ENCODE measurements at regions not wholly inside any gene's neighbourhood (a gene's known extent, or its start where the extent isn't known, plus 50 kb on each side); places are given as distances from the start of the nearest gene placed in this dataset.

- TF ChIP-seq CTCF (conservative IDR thresholded peaks at IDR 0.05; ENCODE audit: control insufficient read depth, insufficient read depth, low read depth, low read length), result no peak
- DNase-seq (ENCODE audit: low read depth), result no peak
- no peak overlapping the region for H3K4me3 ChIP-seq (ENCODE audit: control insufficient read depth, low read depth, low read length)
These were observed 158.6 kb upstream of the SDK2 start for GRCh38 chr17:73802871-73803270.

GRCh38 chr17:73803964-73804435 is 159.8 kb upstream of the SDK2 start:
- DNase-seq (ENCODE audit: low read depth), result no peak
- no peak overlapping the region for H3K4me3 ChIP-seq (ENCODE audit: control insufficient read depth, low read depth, low read length)
- no peak for TF ChIP-seq CTCF (conservative IDR thresholded peaks at IDR 0.05; ENCODE audit: control insufficient read depth, insufficient read depth, low read depth, low read length)

GRCh38 chr17:73806768-73807167 is 162.5 kb upstream of the SDK2 start:
- no peak for DNase-seq (ENCODE audit: low read depth)
- no peak for TF ChIP-seq CTCF (conservative IDR thresholded peaks at IDR 0.05; ENCODE audit: control insufficient read depth, insufficient read depth, low read depth, low read length)
- H3K4me3 ChIP-seq (ENCODE audit: control insufficient read depth, low read depth, low read length), result no peak overlapping the region

- no peak for TF ChIP-seq CTCF (conservative IDR thresholded peaks at IDR 0.05; ENCODE audit: control insufficient read depth, insufficient read depth, low read depth, low read length)
- H3K4me3 ChIP-seq (ENCODE audit: control insufficient read depth, low read depth, low read length), result no peak overlapping the region
- DNase-seq (ENCODE audit: low read depth), result no peak
These were observed 169.0 kb upstream of the SDK2 start for GRCh38 chr17:73813201-73813600.

- H3K4me3 ChIP-seq (ENCODE audit: control insufficient read depth, low read depth, low read length), result no peak overlapping the region
- no peak for TF ChIP-seq CTCF (conservative IDR thresholded peaks at IDR 0.05; ENCODE audit: control insufficient read depth, insufficient read depth, low read depth, low read length)
- no peak for DNase-seq (ENCODE audit: low read depth)
These were observed 169.8 kb upstream of the SDK2 start for GRCh38 chr17:73814075-73814474.

GRCh38 chr17:73815474-73815873 is 171.2 kb upstream of the SDK2 start:
- no peak for DNase-seq (ENCODE audit: low read depth)
- TF ChIP-seq CTCF (conservative IDR thresholded peaks at IDR 0.05; ENCODE audit: control insufficient read depth, insufficient read depth, low read depth, low read length), result no peak
- no peak overlapping the region for H3K4me3 ChIP-seq (ENCODE audit: control insufficient read depth, low read depth, low read length)
